H9 (cell line): ENCODE measurements at regions not wholly inside any gene's neighbourhood (a gene's known extent, or its start where the extent isn't known, plus 50 kb on each side); places are given as distances from the start of the nearest gene placed in this dataset.

Experiments
- DNase-seq: peaks from one replicate; pipeline ENCODE4 v3.0.0-alpha.2; 2017
- H2AFZ ChIP-seq: one replicate; pipeline ENCODE4 v1.6.1; 2013; ENCODE audit warnings: mild to moderate bottlenecking, low read length, control low read depth, moderate library complexity
- H2AK5ac ChIP-seq: 2 replicates; pipeline ENCODE4 v1.6.1; 2013; ENCODE audit warnings: low read length, control low read depth, mixed read lengths; ENCODE audit not compliant: insufficient read length
- H2BK120ac ChIP-seq: one replicate; pipeline ENCODE4 v1.6.1; 2013; ENCODE audit warnings: low read depth, mild to moderate bottlenecking, low read length, control low read depth, inconsistent platforms; ENCODE audit not compliant: poor library complexity, severe bottlenecking
- H2BK12ac ChIP-seq: 2 replicates; pipeline ENCODE4 v1.6.1; 2013; ENCODE audit warnings: low read length, control low read depth, mixed read lengths, low read depth; ENCODE audit not compliant: insufficient read length
- H2BK15ac ChIP-seq: 2 replicates; pipeline ENCODE4 v1.6.1; 2013; ENCODE audit warnings: low read depth, low read length, control low read depth
- H2BK20ac ChIP-seq: one replicate; pipeline ENCODE4 v1.6.1; 2013; ENCODE audit warnings: low read depth, mild to moderate bottlenecking, low read length, control low read depth, inconsistent platforms; ENCODE audit not compliant: poor library complexity, severe bottlenecking
- H2BK5ac ChIP-seq: 2 replicates; pipeline ENCODE4 v1.6.1; 2013; ENCODE audit warnings: low read length, control low read depth, mixed read lengths; ENCODE audit not compliant: insufficient read length
- H3K14ac ChIP-seq: 2 replicates; pipeline ENCODE4 v1.6.1; 2013; ENCODE audit warnings: low read length, control low read depth; ENCODE audit not compliant: insufficient read depth
- H3K18ac ChIP-seq: 2 replicates; pipeline ENCODE4 v1.6.1; 2013; ENCODE audit warnings: low read depth, mild to moderate bottlenecking, mixed read lengths, low read length, control low read depth; ENCODE audit not compliant: insufficient read length
- H3K23ac ChIP-seq: 2 replicates; pipeline ENCODE4 v1.6.1; 2013; ENCODE audit warnings: low read length, control low read depth, mixed read lengths, low read depth; ENCODE audit not compliant: insufficient read length
- H3K23me2 ChIP-seq: 2 replicates; pipeline ENCODE4 v1.6.1; 2013; ENCODE audit warnings: low read depth, mild to moderate bottlenecking, mixed read lengths, low read length, control low read depth; ENCODE audit not compliant: insufficient read length, poor library complexity, severe bottlenecking
- H3K27ac ChIP-seq: 2 replicates; pipeline ENCODE4 v1.5.1; 2013; ENCODE audit warnings: low read length, control low read depth, mixed read lengths, low read depth; ENCODE audit not compliant: insufficient read length
- H3K27me3 ChIP-seq: 2 replicates; pipeline ENCODE4 v1.6.1; 2013; ENCODE audit warnings: low read length, control low read depth, inconsistent platforms; ENCODE audit not compliant: insufficient read depth
- H3K4ac ChIP-seq: 2 replicates; pipeline ENCODE4 v1.6.1; 2013; ENCODE audit warnings: low read depth, mild to moderate bottlenecking, control low read depth, inconsistent platforms, low read length, moderate library complexity
- H3K4me1 ChIP-seq: 2 replicates; pipeline ENCODE4 v1.6.1; 2013; ENCODE audit warnings: low read length, control low read depth, inconsistent platforms; ENCODE audit not compliant: insufficient read depth
- H3K4me2 ChIP-seq: 2 replicates; pipeline ENCODE4 v1.6.1; 2013; ENCODE audit warnings: low read length, control low read depth, mixed read lengths; ENCODE audit not compliant: insufficient read length, insufficient read depth
- H3K56ac ChIP-seq: 2 replicates; pipeline ENCODE4 v1.6.1; 2013; ENCODE audit warnings: low read depth, mild to moderate bottlenecking, mixed read lengths, low read length, control low read depth; ENCODE audit not compliant: insufficient read length
- H3K79me1 ChIP-seq: 2 replicates; pipeline ENCODE4 v1.6.1; 2013; ENCODE audit warnings: low read depth, mild to moderate bottlenecking, moderate library complexity, low read length, control low read depth, inconsistent platforms; ENCODE audit not compliant: insufficient read depth, poor library complexity, severe bottlenecking
- H3K79me2 ChIP-seq: 2 replicates; pipeline ENCODE4 v1.6.1; 2013; ENCODE audit warnings: low read length, control low read depth, inconsistent platforms; ENCODE audit not compliant: insufficient read depth
- H3K9ac ChIP-seq: 2 replicates; pipeline ENCODE4 v1.6.1; 2013; ENCODE audit warnings: low read length, control low read depth, mixed read lengths; ENCODE audit not compliant: insufficient read length; ENCODE audit errors: extremely low read depth
- H3K9me3 ChIP-seq: one replicate; pipeline ENCODE4 v1.6.1; 2013; ENCODE audit warnings: low read depth, low read length, inconsistent platforms; ENCODE audit not compliant: control insufficient read depth
- H3T11ph ChIP-seq: one replicate; pipeline ENCODE4 v1.6.1; 2013; ENCODE audit warnings: mild to moderate bottlenecking, low read length, control low read depth, inconsistent platforms
- H4K20me1 ChIP-seq: one replicate; pipeline ENCODE4 v1.6.1; 2013; ENCODE audit not compliant: control insufficient read depth, insufficient read length, insufficient read depth
- H4K5ac ChIP-seq: 2 replicates; pipeline ENCODE4 v1.6.1; 2013; ENCODE audit warnings: low read depth, mild to moderate bottlenecking, mixed read lengths, low read length, control low read depth; ENCODE audit not compliant: insufficient read length
- H4K8ac ChIP-seq: replicated peaks from 2 replicates; pipeline ENCODE4 v1.6.1; 2013; ENCODE audit warnings: low read length, control low read depth, mixed read lengths, low read depth; ENCODE audit not compliant: insufficient read length
- H4K91ac ChIP-seq: 2 replicates; pipeline ENCODE4 v1.6.1; 2013; ENCODE audit warnings: low read depth, mild to moderate bottlenecking, moderate library complexity, mixed read lengths, low read length, control low read depth; ENCODE audit not compliant: insufficient read length
- H3K27ac Mint-ChIP-seq, 3 experiments: 2 replicates in 2 of 3; 3 replicates in 1 of 3; pipeline ENCODE4 v1.8.0; 2020 to 2021; ENCODE audit warnings: mixed read lengths in 3 of 3, mild to moderate bottlenecking in 1 of 3, moderate library complexity in 1 of 3
- H3K27me3 Mint-ChIP-seq: 2 replicates; pipeline ENCODE4 v1.8.0; 2021; ENCODE audit warnings: low read depth, mild to moderate bottlenecking, moderate library complexity, mixed read lengths
- H3K36me3 Mint-ChIP-seq, 3 experiments: 2 replicates in 2 of 3; 3 replicates in 1 of 3; pipeline ENCODE4 v1.8.0; 2020 to 2021; ENCODE audit warnings: low read depth in 3 of 3, mixed read lengths in 3 of 3; ENCODE audit not compliant: insufficient read depth in 1 of 3
- H3K4me1 Mint-ChIP-seq, 2 experiments: 2 replicates each; pipeline ENCODE4 v1.8.0; 2020; ENCODE audit warnings: mixed read lengths in 2 of 2
- H3K4me3 Mint-ChIP-seq, 2 experiments: 2 replicates in 1 of 2; 3 replicates in 1 of 2; pipeline ENCODE4 v1.8.0; 2020 to 2021; ENCODE audit warnings: mild to moderate bottlenecking in 2 of 2, mixed read lengths in 2 of 2, moderate library complexity in 1 of 2
- H3K9me3 Mint-ChIP-seq, 2 experiments: 2 replicates in 1 of 2; 3 replicates in 1 of 2; pipeline ENCODE4 v1.8.0; 2020; ENCODE audit warnings: mild to moderate bottlenecking in 2 of 2, mixed read lengths in 2 of 2, moderate library complexity in 1 of 2
- WGBS: extraction: QIAGEN DNeasy Blood & Tissue Kit; methylation state at CpG from one replicate; pipeline ENCODE4 v1.1.7; 2013; ENCODE audit warnings: missing lambda C conversion rate, low lambda C conversion rate, mixed read lengths; ENCODE audit not compliant: insufficient read length; ENCODE audit errors: extremely low coverage; 5-methylcytosine and 5-hydroxymethylcytosine counted together
- TF ChIP-seq, protein P1 (sequence below): fragments of 200-600 bp; sonication (generic); conservative IDR thresholded peaks from 3 replicates; pipeline ENCODE4 v1.8.0; 2021; ENCODE audit warnings: antibody characterized with exemption, mild to moderate bottlenecking

GRCh38 chr11:22566293-22566692 is 59.3 kb downstream of the FANCF start:
- peaks cover 9 to 10% of the 10 kb centered on the region in 2 experiments for H3K4me1 Mint-ChIP-seq
- Histone ChIP-seq H4K20me1 (no peaks in the 10 kb centered on the region), H3K23ac (no peak overlapping the region), H3K4me2 (no peak overlapping the region), H3K18ac (no peak overlapping the region), H2BK20ac (no peak overlapping the region), H2AK5ac (no peak overlapping the region), H3K27ac (no peak overlapping the region), H3K79me1 (no peaks in the 10 kb centered on the region), H3K23me2 (no peaks in the 10 kb centered on the region), H3K56ac (no peak overlapping the region), H4K5ac (no peak overlapping the region), H2AFZ (no peak overlapping the region), H3K14ac (no peak overlapping the region), H4K8ac (no peak overlapping the region), H3K9ac (no peak overlapping the region), H2BK120ac (no peak overlapping the region), H3K9me3 (no peaks in the 10 kb centered on the region), H2BK5ac (no peak overlapping the region), H3K79me2 (no peaks in the 10 kb centered on the region), H3K4me1 (no peaks in the 10 kb centered on the region), H2BK15ac (no peak overlapping the region), H2BK12ac (no peak overlapping the region), H3K27me3 (no peaks in the 10 kb centered on the region), H3T11ph (no peak overlapping the region), H3K4ac (no peak overlapping the region), H4K91ac (no peak overlapping the region)
- no peaks in the 10 kb centered on the region for H3K36me3 Mint-ChIP-seq
- DNase-seq: peak; percentile 78
- peak overlapping the region in 1 of 3 experiments; percentile 54; a peak in 1 of 7 replicates for H3K27ac Mint-ChIP-seq
- H3K27me3 Mint-ChIP-seq: no peaks in the 10 kb centered on the region
- TF ChIP-seq, protein P1, sequence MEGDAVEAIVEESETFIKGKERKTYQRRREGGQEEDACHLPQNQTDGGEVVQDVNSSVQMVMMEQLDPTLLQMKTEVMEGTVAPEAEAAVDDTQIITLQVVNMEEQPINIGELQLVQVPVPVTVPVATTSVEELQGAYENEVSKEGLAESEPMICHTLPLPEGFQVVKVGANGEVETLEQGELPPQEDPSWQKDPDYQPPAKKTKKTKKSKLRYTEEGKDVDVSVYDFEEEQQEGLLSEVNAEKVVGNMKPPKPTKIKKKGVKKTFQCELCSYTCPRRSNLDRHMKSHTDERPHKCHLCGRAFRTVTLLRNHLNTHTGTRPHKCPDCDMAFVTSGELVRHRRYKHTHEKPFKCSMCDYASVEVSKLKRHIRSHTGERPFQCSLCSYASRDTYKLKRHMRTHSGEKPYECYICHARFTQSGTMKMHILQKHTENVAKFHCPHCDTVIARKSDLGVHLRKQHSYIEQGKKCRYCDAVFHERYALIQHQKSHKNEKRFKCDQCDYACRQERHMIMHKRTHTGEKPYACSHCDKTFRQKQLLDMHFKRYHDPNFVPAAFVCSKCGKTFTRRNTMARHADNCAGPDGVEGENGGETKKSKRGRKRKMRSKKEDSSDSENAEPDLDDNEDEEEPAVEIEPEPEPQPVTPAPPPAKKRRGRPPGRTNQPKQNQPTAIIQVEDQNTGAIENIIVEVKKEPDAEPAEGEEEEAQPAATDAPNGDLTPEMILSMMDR: no peak
- no peak overlapping the region; a peak in 1 of 5 replicates for H3K4me3 Mint-ChIP-seq
- H3K9me3 Mint-ChIP-seq: no peaks in the 10 kb centered on the region
- no CpG with 5 or more reads among the region's 2 CpGs for WGBS
